NCI-H82 treated with DMSO at 0.1 percent for 48 hours (cell line): ENCODE measurements at regions not wholly inside any gene's neighbourhood (a gene's known extent, or its start where the extent isn't known, plus 50 kb on each side); places are given as distances from the start of the nearest gene placed in this dataset.
A peak's percentile ranks its signal among the peaks of the same experiment; 100 is the strongest.
"Not testable (repeated sequence)": the region's sequence is repeated elsewhere in the genome, so short reads cannot be mapped to it uniquely, and the experiment has no call there.

Experiments used
- DNase-seq: peaks from one replicate; lab custom pipeline; 2025; ENCODE audit not compliant: unreplicated experiment; lab: John Stamatoyannopoulos, UW

DNA sequence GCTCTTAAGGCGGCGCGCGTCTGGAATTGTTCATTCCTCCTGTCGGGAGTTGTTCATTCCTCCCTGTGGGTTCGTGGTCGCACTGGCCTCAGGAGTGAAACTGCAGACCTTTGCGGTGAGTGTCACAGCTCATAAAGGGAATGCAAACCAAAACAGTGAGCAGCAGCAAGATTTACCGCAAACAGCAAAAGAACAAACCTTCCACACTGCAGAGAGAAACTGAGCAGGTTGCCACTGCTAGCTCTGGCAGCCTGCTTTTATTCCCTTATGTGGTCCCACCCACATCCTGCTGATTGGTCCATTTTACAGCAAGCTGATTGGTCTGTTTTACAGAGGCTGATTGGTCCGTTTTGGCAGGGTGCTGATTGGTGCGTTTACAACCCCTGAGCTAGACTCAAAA lies 1365.3 kb upstream of the WWC1 start:
- no peak for DNase-seq

DNA sequence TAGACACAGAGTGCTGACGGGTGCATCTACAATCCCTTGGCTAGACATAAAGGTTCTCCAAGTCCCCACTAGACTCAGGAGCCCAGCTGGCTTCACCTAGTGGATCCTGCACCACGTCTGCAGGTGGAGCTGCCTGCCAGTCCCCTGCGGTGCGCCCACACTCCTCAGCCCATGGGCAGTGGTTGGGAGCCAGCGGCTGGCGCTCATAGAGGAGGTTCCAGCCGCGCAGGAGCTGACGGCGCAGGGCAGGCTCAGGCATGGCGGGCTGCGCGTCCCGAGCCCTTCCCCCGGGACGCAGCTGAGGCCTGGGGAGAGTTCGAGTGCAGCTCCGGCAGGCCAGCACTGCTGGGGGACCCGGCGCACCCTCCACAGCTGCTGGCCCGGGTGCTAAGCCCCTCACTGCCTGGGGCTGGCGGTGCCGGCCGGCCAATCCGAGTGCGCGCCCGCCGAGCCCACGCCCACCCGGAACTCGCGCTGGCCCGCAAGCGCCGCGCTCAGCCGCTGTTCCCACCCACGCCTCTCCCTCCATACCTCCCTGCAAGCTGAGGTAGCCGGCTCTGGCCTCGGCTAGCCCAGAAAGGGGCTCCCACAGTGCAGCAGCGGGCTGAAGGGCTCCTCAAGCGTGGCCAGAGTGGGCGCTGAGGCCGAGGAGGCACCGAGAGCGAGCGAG lies 1364.5 kb upstream of the WWC1 start:
- DNase-seq, result not testable (repeated sequence)

DNA sequence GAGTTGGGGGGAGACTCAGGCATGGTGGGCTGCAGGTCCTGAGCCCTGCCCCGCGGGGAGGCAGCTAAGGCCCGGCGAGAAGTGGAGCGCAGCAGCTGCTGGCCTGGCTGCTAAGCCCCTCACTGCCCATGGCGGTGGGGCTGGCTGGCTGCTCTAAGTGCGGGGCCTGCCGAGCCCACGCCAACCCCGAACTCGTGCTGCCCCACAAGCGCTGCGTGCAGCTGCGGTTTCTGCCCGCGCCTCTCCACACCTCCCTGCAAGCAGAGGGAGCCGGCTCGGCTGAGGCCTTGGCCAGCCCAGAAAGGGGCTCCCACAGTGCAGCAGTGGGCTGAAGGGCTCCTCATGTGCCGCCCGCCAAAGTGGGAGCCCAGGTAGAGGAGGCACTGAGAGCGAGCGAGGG lies 1355.1 kb upstream of the WWC1 start:
- no peak for DNase-seq

DNA sequence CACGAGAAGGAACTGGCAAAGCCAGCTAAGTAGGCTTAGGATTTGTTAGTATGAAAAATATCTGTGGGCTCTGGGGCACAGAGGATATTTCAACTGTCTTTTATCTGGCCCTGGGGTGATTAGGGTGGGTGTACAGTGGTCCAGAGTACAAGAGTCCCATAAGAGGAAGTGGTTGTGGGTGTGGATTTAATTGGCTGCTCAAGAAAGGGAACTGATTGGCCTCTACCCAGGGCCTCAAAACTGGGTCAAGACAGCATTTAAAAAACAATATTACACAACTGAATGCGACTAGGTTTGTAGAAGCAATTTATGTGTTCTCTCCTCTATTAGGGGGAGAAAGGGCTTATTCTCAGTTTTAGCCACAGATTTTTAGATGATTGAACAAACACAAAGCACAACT lies 1353.4 kb upstream of the WWC1 start:
- DNase-seq, result no peak

DNA sequence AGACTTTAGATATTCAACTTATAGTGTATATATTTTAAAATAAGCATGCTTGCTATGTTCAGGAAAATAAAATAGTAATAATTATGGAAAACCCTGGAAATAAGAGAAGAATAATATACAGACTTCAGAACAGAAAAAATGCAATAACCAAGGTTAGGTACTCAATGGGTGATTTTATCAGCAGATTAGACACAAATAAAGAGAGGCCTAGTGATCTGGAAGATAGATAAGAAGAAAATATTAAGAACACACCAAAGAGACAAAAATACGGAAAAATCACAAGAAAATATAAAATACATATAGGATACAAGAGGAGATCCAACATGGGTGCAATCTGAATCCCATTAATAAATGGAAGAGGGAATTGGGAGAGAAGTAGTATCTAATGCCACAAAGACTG lies 1348.5 kb upstream of the WWC1 start:
- no peak for DNase-seq

DNA sequence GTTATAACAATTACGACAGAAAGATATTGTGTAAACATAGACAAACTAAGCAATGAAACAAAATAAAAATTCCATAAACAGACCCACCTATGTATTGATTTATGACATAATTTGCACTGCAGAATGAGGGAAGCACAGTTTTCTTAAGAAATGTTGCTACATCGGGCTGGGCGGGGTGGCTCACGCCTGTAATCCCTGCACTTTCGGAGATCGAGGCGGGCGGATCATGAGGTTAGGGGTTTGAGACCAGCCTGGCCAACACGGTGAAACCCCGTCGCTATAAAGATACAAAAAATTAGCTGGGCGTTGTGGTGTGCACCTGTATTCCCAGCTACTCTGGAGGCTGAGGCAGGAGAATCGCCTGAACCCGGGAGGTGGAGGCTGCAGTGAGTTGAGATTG lies 1344.4 kb upstream of the WWC1 start:
- DNase-seq, result no peak

DNA sequence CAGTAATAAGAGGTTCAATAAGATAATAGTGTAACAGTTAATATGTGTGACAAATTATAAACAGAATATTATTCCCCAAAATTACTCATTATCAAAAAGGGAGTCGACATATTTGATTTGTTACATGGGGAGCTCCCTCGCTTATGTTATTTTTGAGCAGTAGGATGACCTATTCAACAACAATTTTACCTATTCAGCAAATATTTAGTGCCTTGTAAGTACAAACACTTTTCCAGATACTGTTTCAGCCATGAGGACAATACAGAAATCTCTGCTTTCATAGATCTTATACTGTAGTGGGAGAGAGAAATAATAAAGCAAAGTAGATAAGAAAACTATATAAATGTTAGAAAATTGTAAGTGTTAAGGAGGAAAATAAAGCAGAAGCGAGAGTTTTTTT lies 1342.8 kb upstream of the WWC1 start:
- DNase-seq, result no peak

DNA sequence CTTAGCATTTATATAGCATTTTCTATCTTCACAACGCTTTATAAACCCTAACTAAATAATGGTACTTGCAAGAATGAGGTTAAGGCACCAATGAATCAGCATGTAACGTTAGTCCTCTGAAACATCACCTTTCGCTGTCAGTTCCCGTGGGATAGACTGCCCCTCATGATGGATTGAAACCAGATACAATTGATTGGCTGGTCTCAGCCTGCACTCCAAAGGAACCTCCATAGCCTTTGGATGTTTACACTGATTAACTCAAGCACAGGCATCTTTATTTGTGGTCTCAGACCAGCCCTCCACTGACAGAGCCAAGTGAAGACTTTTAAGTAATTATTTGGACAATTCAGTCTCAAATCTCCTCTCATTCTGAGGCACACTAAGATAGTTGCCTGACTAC lies 1339.4 kb upstream of the WWC1 start:
- no peak for DNase-seq

DNA sequence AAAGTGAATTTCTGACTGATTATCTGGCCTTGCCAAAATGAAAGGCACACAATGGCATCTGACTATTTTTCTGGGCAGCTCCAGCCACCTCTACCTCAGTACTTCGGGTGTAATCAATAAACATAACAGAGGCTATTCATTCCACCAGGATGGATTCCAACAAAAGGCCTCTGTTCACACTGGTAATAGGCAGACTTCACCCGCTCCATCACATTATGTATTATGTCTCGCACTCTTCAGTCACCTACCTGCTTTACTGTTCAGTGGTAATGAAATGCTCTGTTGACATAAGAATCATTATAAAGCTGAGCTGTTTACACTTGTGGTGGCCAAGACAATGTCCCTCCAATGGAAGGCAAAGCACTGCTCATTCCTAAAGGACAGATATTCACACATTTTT lies 1333.7 kb upstream of the WWC1 start:
- no peak for DNase-seq

DNA sequence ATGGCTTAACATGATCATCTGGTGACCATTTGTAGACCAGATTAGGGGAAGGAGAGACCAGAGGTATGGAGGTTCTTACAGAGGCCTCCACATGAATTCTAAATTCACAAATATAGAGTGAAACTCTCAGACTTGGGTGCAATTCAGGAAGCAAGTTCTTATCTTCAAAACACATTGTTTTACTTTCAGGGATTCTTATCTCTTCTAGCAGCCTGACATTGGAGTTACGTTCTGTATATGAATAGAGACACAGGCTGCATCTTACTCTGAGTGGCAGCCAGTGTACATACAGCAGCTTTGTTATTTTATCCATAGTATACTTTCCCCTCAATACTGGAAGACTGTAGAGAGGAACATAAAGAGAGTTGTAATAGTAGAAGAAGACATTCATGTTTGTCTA lies 1331.7 kb upstream of the WWC1 start:
- DNase-seq, result no peak

DNA sequence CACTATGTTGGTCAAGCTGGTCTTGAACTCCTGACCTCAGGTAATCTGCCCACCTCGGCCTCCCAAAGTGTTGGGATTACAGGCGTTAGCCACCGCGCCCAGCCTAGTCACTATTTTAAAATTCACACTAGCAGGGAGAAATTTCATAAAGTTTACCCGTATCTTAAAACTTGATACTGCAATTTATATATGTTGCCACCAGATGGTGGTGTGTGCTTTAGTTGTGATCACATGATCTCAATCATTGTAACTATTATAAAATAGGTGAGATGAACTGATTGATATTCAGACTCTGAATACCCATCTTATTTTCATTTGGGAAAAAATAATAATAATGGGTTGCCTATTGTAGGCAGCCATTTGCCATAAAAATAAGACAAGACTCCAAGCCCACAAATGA lies 1330.4 kb upstream of the WWC1 start:
- peak; percentile 8 for DNase-seq

DNA sequence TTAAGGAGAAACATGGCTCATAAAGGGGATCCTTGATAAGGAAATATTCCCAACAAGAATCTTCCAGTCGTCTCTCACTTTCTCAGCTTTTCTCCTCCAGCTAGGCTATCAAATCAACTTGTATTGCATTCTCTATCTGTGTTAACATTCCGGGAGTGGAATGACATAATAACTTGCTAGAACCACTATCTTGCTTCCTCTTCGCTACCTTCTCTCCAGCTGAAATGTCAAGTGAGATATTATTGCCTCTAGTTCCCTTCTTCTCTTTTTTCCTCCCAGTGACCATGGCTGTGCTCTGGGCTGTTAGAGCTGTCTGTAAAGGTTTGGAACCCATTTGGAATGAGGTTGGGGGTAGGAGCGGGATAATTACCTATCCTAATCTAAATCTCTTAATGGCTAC lies 1329.5 kb upstream of the WWC1 start:
- no peak for DNase-seq

DNA sequence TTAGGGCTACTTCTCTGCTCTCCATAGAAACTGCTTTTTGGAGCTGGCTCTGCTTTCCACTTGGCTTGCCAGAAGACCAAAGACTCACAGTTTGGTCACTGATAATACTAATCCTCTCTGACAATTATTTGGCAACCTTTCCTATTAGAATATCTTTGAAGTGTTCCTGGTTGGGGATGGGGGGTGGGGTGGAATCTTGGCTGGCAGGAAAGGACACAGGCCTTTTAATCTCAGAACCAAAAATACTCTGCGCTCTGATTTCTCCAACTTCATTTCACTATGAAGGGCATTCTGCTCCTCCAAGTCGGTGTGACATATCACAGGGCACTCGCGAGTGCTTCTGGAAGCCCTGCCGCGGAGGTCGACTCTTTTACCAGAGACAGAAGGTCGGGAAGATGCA lies 1329.0 kb upstream of the WWC1 start:
- no peak for DNase-seq

DNA sequence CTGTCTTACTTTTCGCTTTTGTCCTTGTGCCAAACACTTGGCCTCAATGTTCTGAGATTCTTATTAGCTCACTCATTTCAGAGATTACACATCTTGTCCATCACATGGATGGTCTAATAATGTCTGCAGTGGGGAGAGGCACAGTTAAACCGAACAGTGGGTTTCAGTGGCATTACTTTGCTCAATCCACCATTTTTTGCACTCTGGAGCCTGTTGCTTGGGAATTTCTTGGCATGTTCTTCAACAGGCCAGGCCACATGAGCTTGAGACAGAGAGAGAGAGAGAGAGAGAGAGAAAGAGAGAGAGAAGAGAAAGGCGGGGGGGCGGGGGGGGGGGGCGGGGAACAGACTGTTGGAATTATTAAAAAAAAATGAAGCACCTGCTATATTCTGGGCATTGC lies 1327.8 kb upstream of the WWC1 start:
- DNase-seq, result no peak

DNA sequence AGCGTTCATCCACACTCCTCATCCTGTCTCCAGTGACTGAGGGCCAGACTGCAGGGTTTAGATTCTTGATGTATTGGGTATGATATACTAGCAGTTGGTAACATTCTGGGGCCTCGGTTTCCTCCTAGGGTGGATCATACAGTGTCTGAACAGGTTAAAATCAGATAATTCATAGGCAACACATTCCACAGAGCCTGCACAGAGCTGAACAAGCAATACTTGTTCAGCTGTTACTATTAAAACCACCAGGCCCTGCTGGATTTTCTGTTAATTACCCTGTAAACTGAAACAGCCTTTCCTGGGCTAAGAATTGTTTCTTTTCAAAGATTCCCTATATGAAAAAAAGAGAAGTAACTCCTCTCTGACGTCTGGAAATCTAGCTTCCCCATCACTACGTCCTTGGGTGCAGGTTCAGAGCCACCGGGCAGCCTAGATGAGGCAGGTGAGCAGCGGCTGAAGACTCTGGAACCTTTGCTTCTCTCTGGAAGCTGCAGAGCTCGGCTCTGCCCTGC lies 1313.5 kb upstream of the WWC1 start:
- DNase-seq, result no peak

DNA sequence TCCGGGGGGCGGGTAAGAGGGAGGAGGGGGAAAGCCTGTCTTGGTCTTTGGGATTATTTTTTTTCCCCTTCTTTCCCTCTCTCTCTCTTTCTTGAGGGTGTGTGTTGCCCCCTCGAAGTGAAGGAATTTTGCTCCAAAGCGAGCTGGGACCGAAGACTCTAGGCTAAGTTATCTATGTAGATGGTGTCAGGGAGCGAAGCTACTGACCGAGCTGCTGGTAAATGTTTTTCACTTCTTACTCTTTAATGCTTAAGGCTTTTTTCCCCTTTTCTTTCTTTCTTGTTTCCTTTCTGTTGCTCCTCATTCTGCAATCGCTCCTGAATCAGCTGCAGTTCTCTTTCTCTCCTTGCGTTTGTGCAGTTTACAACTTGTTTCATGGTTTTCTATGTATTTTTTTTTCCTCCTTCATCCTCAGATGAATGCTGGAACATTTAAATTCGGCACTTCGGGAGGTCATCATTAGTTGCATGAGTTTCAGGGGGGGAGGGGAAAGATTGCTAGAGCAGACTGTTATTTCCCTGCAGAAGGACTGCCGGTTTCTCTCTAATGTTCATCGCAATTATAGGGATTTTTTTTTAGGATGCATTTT lies 1312.0 kb upstream of the WWC1 start:
- no peak for DNase-seq

DNA sequence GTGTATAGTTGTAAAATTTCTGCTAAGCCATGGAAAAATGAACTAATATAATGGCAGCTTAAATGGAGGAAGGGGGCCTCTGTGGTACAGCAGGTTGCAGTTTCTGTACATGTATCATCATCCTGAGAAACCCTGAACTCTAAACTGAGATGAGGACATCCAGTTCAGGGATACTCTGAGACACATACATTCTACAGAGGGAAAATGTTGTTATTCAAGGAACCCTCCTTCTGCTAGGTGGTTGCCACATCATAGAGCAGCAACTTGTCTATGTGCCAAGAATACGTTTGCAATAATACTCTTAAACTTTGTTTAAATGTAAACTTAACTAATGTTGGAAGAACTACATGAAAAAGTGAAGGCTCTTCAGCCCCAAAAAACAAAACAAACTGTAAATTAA lies 1310.8 kb upstream of the WWC1 start:
- no peak for DNase-seq

DNA sequence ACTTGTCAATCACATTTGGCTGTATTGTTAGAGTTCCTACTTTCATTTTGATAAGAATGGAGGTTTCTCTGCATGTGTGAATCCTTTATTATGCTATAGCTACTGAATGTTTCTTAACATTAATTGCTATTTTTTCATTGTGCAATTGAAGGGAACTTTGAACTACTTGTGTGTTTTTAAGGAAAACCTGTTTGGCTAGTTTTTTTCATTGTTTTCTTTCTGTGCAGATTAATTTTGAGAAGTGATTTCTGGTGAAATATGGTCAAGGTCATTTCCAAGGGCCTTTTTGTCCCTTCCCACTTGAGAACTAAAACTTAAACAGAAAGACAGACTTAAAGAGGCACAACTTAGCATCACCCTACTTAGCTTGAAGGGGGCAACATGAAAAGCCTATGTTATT lies 1309.2 kb upstream of the WWC1 start:
- no peak for DNase-seq

DNA sequence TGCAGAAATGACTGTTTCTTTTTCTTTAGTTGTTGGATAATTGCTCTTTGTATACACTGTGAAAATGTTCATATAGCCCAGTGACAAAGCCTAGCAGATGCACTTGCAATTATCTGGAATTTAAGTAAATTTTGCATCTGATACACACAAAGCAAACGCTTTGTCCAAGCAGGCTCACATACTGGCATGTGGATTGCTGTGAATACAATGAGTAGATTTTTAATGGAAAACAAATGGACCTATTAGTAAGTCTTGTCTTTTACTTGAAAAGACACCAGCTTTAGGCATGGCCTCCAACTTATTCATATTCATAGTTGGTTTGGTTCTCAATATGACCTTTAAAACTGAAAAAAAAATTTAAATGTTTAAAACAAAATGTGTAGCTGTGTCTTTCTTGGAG lies 1299.8 kb upstream of the WWC1 start:
- DNase-seq, result no peak

DNA sequence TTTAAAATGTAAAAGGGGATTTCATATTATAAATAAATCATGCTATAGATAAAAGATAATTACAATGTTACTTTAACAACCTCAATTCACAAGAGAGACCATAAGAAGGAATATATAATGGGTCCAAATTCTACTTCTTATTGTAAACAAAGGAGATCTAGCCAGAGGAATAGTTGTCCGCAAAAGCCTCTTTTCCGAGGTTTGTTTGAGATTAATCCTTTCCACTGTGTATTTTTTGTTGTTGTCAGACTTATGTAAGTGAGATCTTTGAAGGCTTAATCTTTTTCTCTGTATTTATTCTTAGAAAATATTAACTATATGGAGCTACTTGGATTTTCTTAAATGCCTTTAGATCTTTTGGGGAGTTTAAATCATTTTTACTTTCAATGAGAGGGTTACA lies 1299.3 kb upstream of the WWC1 start:
- no peak for DNase-seq

DNA sequence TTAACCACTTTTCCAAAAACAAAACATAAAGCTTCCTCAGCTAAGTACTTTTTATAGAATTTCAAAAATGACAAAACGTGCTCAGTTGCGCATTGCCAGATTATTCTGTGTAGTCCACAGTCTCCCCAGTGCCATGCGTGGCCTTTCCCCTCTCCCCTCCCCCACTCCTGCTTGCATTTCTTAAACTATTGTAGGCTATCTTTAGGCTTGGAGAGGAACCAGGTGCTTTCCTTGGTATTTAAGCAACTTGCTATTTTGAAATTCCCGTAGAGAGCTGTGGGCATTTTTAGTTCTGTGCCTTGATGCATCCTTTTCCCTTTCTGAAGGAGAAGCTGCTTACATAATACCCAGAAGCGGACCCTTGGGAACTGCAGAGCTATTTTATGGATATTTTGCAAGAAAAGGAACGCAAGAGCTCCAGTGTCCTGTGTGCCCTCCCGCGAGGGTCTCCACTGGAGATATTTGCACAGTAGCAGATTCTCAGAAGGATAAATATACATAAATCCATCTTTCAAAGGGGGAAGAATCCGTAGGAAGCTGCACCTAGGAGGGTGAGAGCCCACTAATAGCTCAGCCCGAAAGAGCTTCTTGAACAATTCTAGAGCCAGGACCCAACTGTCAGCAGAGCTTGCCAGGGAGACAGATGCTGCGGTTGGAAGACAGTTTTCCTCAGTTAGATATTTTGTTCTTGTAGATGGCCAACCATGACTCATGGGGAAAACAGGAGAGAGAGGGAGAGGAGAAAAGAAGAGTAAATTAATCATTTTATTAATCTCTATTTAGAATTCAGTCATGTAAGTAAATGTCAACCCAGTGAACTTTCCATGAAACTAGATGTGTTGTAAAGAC lies 1298.3 kb upstream of the WWC1 start:
- no peak for DNase-seq

DNA sequence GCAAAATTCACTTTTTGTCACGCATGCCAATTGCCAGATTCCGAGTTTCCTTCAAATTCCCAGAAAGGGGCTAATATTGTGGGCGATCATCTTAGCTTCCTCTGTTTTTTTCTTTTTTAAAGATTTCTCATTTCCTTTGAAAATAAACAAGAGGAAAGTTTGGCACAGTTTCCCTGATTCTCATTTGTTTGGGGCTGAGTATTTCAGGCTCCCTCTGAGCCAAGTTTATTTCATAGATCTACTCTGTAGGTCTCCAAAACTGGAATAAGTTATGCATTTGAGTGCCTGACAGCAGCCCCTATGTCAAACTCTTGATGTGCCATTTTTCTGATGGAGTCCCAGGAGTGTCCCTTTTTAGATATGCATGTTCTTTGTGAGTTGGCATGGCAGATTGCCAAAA lies 1297.2 kb upstream of the WWC1 start:
- DNase-seq, result no peak
